H1 (cell line): ENCODE measurements at regions not wholly inside any gene's neighbourhood (a gene's known extent, or its start where the extent isn't known, plus 50 kb on each side); places are given as distances from the start of the nearest gene placed in this dataset.

Experiments
- CTCF ChIA-PET: fragments of 300-600 bp; sonication (Branson Sonifier 250); formaldehyde crosslinking; loops from one replicate; lab custom pipeline; 2021; ENCODE audit not compliant: partially characterized antibody; lab: Charles Lee
- POLR2A ChIA-PET: fragments of 300-600 bp; sonication (Branson Sonifier 250); formaldehyde crosslinking; loops from one replicate; lab custom pipeline; 2021; ENCODE audit warnings: inconsistent platforms; ENCODE audit not compliant: partially characterized antibody; lab: Charles Lee
- DNase-seq, 2 experiments: peaks; one replicate each; pipeline versions ENCODE4 v3.0.0 to v3.0.0-alpha.2; 2010 to 2022; ENCODE audit warnings: low spot score in 2 of 2, low read depth in 1 of 2, mixed read lengths in 1 of 2
- FAIRE-seq: peaks from 2 replicates; lab custom pipeline; 2011; peaks lifted over from hg19 to GRCh38; lab: Jason Lieb, UNC
- H2AFZ ChIP-seq: 2 replicates; pipeline ENCODE4 v1.8.1; 2012; ENCODE audit warnings: low read length, inconsistent platforms
- H2AK5ac ChIP-seq: 2 replicates; pipeline ENCODE4 v1.6.1; 2013; ENCODE audit warnings: low read depth, low read length
- H2BK120ac ChIP-seq: replicated peaks from 2 replicates; pipeline ENCODE3; 2013; ENCODE audit warnings: low read depth, low read length, inconsistent platforms
- H2BK12ac ChIP-seq: 2 replicates; pipeline ENCODE4 v1.6.1; 2013; ENCODE audit warnings: low read depth, low read length
- H2BK15ac ChIP-seq: 2 replicates; pipeline ENCODE4 v1.6.1; 2013; ENCODE audit warnings: low read length
- H2BK20ac ChIP-seq: 2 replicates; pipeline ENCODE4 v1.6.1; 2013; ENCODE audit warnings: low read length
- H2BK5ac ChIP-seq: 2 replicates; pipeline ENCODE4 v1.6.1; 2013; ENCODE audit warnings: low read depth, low read length
- H3K14ac ChIP-seq: 2 replicates; pipeline ENCODE4 v1.6.1; 2013; ENCODE audit warnings: inconsistent platforms; ENCODE audit not compliant: insufficient read length
- H3K18ac ChIP-seq: 2 replicates; pipeline ENCODE4 v1.6.1; 2013; ENCODE audit warnings: low read length; ENCODE audit errors: extremely low read depth
- H3K23ac ChIP-seq: 2 replicates; pipeline ENCODE4 v1.6.1; 2013; ENCODE audit warnings: inconsistent platforms; ENCODE audit not compliant: insufficient read length
- H3K23me2 ChIP-seq: 2 replicates; pipeline ENCODE4 v1.6.1; 2013; ENCODE audit warnings: low read depth, low read length
- H3K27ac ChIP-seq: 2 replicates; pipeline ENCODE4 v1.6.1; 2011; ENCODE audit warnings: low read depth, low read length, inconsistent platforms
- H3K27me3 ChIP-seq, 4 experiments: replicated peaks in 1 of 4; 1 replicate in 1 of 4; 2 replicates in 3 of 4; pipeline versions ENCODE4 v1.6.1 to v1.8.1; 2011 to 2013; ENCODE audit warnings: low read length in 3 of 4, mild to moderate bottlenecking in 3 of 4, inconsistent platforms in 2 of 4, mixed read lengths in 2 of 4, moderate library complexity in 1 of 4; ENCODE audit not compliant: control insufficient read depth in 3 of 4, insufficient read depth in 3 of 4; ENCODE audit errors: extremely low read depth in 1 of 4
- H3K36me3 ChIP-seq, 4 experiments: 2 replicates each; pipeline versions ENCODE4 v1.6.1 to v1.8.1; 2011 to 2013; ENCODE audit warnings: mild to moderate bottlenecking in 4 of 4, low read length in 3 of 4, moderate library complexity in 2 of 4, control low read depth in 1 of 4, inconsistent platforms in 1 of 4; ENCODE audit not compliant: insufficient read depth in 4 of 4, control insufficient read depth in 2 of 4
- H3K4ac ChIP-seq: replicated peaks from 2 replicates; pipeline ENCODE3; 2013; ENCODE audit warnings: low read length, low read depth, mixed read lengths, inconsistent platforms; ENCODE audit not compliant: insufficient read length
- H3K4me1 ChIP-seq, 4 experiments: replicated peaks in 1 of 4; 1 replicate in 1 of 4; 2 replicates in 3 of 4; pipeline versions ENCODE4 v1.6.1 to v1.8.1; 2011 to 2013; ENCODE audit warnings: low read length in 3 of 4, inconsistent platforms in 2 of 4, mixed read lengths in 1 of 4; ENCODE audit not compliant: insufficient read depth in 4 of 4, control insufficient read depth in 3 of 4
- H3K4me2 ChIP-seq, 2 experiments: 2 replicates each; pipeline versions ENCODE4 v1.6.1 to v1.8.1; 2011 to 2013; ENCODE audit warnings: low read depth in 2 of 2, low read length in 2 of 2, control low read depth in 1 of 2, inconsistent platforms in 1 of 2, mild to moderate bottlenecking in 1 of 2; ENCODE audit not compliant: insufficient read depth in 1 of 2
- H3K4me3 ChIP-seq, 4 experiments: fragments of 200-600, 300-600 bp in 1 of 4; sonication (generic), shearing (Covaris generic), sonication (Bioruptor Twin) in 1 of 4; 2 replicates each; pipeline versions ENCODE4 v1.5.1 to v1.8.1; 2011 to 2016; ENCODE audit warnings: low read length in 4 of 4, low read depth in 3 of 4, control low read depth in 2 of 4, inconsistent platforms in 2 of 4, mild to moderate bottlenecking in 2 of 4, mixed read lengths in 1 of 4, moderate library complexity in 1 of 4; ENCODE audit not compliant: insufficient read depth in 2 of 4; ENCODE audit errors: extremely low read depth in 1 of 4
- H3K56ac ChIP-seq: replicated peaks from 2 replicates; pipeline ENCODE3; 2013; ENCODE audit warnings: low read depth, mild to moderate bottlenecking, mixed read lengths, low read length, inconsistent platforms; ENCODE audit not compliant: insufficient read length
- H3K79me1 ChIP-seq: 2 replicates; pipeline ENCODE4 v1.6.1; 2013; ENCODE audit warnings: low read depth, low read length, control low read depth
- H3K79me2 ChIP-seq, 2 experiments: 2 replicates each; pipeline versions ENCODE4 v1.6.1 to v1.8.1; 2012 to 2013; ENCODE audit warnings: low read length in 2 of 2, mild to moderate bottlenecking in 2 of 2, inconsistent platforms in 1 of 2; ENCODE audit not compliant: insufficient read depth in 2 of 2, control insufficient read depth in 1 of 2
- H3K9ac ChIP-seq, 4 experiments: replicated peaks in 1 of 4; 1 replicate in 1 of 4; 2 replicates in 3 of 4; pipeline versions ENCODE4 v1.6.1 to v1.8.1; 2011 to 2013; ENCODE audit warnings: low read depth in 3 of 4, low read length in 3 of 4, control low read depth in 2 of 4, mild to moderate bottlenecking in 2 of 4, moderate library complexity in 2 of 4, inconsistent platforms in 1 of 4; ENCODE audit errors: extremely low read depth in 1 of 4
- H3K9me3 ChIP-seq, 2 experiments: 2 replicates each; pipeline versions ENCODE4 v1.6.1 to v1.8.1; 2012 to 2013; ENCODE audit warnings: mild to moderate bottlenecking in 2 of 2, moderate library complexity in 2 of 2, control low read depth in 1 of 2, inconsistent platforms in 1 of 2, low read depth in 1 of 2, low read length in 1 of 2, mixed read lengths in 1 of 2; ENCODE audit not compliant: insufficient read depth in 2 of 2
- H4K20me1 ChIP-seq, 2 experiments: replicated peaks in 1 of 2; 2 replicates each; pipeline versions ENCODE3 to v1.8.1; 2011 to 2013; ENCODE audit warnings: inconsistent platforms in 2 of 2, low read length in 2 of 2, mild to moderate bottlenecking in 1 of 2; ENCODE audit not compliant: insufficient read depth in 2 of 2, control insufficient read depth in 1 of 2
- H4K5ac ChIP-seq: 2 replicates; pipeline ENCODE4 v1.6.1; 2013; ENCODE audit warnings: low read length, low read depth, mixed read lengths, inconsistent platforms; ENCODE audit not compliant: insufficient read length
- H4K8ac ChIP-seq: 2 replicates; pipeline ENCODE4 v1.8.0; 2013; ENCODE audit warnings: mild to moderate bottlenecking, moderate library complexity, low read length, inconsistent platforms; ENCODE audit not compliant: insufficient read depth; ENCODE audit errors: extremely low read depth
- H4K91ac ChIP-seq: replicated peaks from 2 replicates; pipeline ENCODE3; 2013; ENCODE audit warnings: low read length, mixed read lengths, inconsistent platforms; ENCODE audit not compliant: insufficient read length
- BRCA1 ChIP-seq: IDR thresholded peaks from 2 replicates; pipeline ENCODE4 v1.6.1; 2012; ENCODE audit warnings: low read depth, low read length, improper control_type of control experiment
- CEBPB ChIP-seq: IDR thresholded peaks from 2 replicates; pipeline ENCODE4 v1.6.1; 2012; ENCODE audit warnings: low read depth, low read length
- CHD1 ChIP-seq: IDR thresholded peaks from 2 replicates; pipeline ENCODE4 v1.6.1; 2012; ENCODE audit warnings: low read depth, low read length, improper control_type of control experiment
- EZH2 ChIP-seq: fragments of 200-600 bp; sonication (generic); IDR thresholded peaks from 2 replicates; pipeline ENCODE4 v1.7.1; 2012; ENCODE audit warnings: low read depth, mild to moderate bottlenecking, moderate library complexity, low read length, inconsistent platforms; ENCODE audit not compliant: severe bottlenecking
- HDAC2 ChIP-seq, 2 experiments: fragments of 300-600 bp in 1 of 2; sonication (generic) in 1 of 2; IDR thresholded peaks; 2 replicates each; pipeline ENCODE4 v1.6.1; 2011 to 2012; ENCODE audit warnings: low read depth in 2 of 2, low read length in 2 of 2, mild to moderate bottlenecking in 2 of 2, moderate library complexity in 2 of 2, borderline replicate concordance in 1 of 2, inconsistent platforms in 1 of 2
- JUND ChIP-seq: IDR thresholded peaks from 2 replicates; pipeline ENCODE4 v1.6.1; 2011; ENCODE audit warnings: mild to moderate bottlenecking, improper control_type of control experiment, low read length
- PHF8 ChIP-seq: fragments of 200-600 bp; sonication (generic); conservative IDR thresholded peaks from 2 replicates; pipeline ENCODE4 v1.7.1; 2012; ENCODE audit warnings: low read depth, mild to moderate bottlenecking, inconsistent platforms, low read length, moderate library complexity
- RAD21 ChIP-seq, 2 experiments: IDR thresholded peaks in 1 of 2; conservative IDR thresholded peaks in 1 of 2; 2 replicates each; pipeline ENCODE4 v1.6.1; 2011; ENCODE audit warnings: low read depth in 2 of 2, low read length in 2 of 2, improper control_type of control experiment in 1 of 2, inconsistent platforms in 1 of 2, mild to moderate bottlenecking in 1 of 2, moderate library complexity in 1 of 2
- WGBS, 2 experiments: shearing (Covaris generic) in 1 of 2; methylation state at CpG; one replicate each; pipeline versions ENCODE4 v1.1.6 to v1.1.7; 2013 to 2015; ENCODE audit warnings: low lambda C conversion rate in 2 of 2, mixed read lengths in 2 of 2, inconsistent platforms in 1 of 2, low coverage in 1 of 2, missing lambda C conversion rate in 1 of 2; ENCODE audit not compliant: insufficient replicate concordance in 2 of 2, insufficient coverage in 1 of 2, insufficient read length in 1 of 2; ENCODE audit errors: extremely low coverage in 1 of 2, missing lambda C conversion rate in 1 of 2; 5-methylcytosine and 5-hydroxymethylcytosine counted together
- TF ChIP-seq, protein P1 (sequence below): IDR thresholded peaks from 2 replicates; pipeline ENCODE4 v1.6.1; 2012; ENCODE audit warnings: inconsistent platforms
- TF ChIP-seq, protein P2 (sequence below): IDR thresholded peaks from 2 replicates; pipeline ENCODE4 v1.6.1; 2012; ENCODE audit warnings: low read length, inconsistent platforms
- TF ChIP-seq, protein P3 (sequence below): IDR thresholded peaks from 2 replicates; pipeline ENCODE4 v1.6.1; 2011; ENCODE audit warnings: low read length, improper control_type of control experiment

DNA sequence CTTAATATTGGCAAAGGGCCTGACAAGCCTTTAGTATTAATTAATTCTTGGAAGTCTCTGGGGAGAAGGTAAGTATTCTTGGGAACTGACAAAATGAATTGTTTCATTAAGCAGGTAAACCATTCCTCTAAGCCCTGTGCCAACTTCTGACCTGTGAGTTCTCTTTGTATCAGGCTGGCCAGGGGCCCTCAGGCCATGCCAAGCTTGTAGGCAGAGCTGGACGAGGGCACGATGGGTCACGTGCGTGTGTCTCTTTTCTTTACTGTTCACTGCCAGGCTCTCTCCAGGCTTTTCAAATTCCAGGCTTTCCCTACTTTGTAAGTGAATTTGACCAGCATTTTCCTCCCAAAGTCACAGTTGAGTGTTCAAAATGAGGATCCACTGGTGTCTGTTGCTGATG is 112.4 kb downstream of the NRN1 start:
- Histone ChIP-seq H2AK5ac (no peak overlapping the region), H3K27me3 (peaks cover 0 to 3% (median 1%) of the 10 kb centered on the region in 4 experiments; a peak in 2 of 7 replicates), H2AFZ (no peak overlapping the region), H3K4ac (no peak overlapping the region), H2BK5ac (no peak overlapping the region), H3K18ac (no peak overlapping the region), H3K27ac (no peak overlapping the region), H2BK15ac (no peak overlapping the region), H3K56ac (no peak overlapping the region), H3K79me1 (no peaks in the 10 kb centered on the region), H3K9ac (no peak overlapping the region), H2BK12ac (no peak overlapping the region), H3K4me1 (no peaks in the 10 kb centered on the region; a peak in 1 of 7 replicates), H4K91ac (no peak overlapping the region), H3K36me3 (no peaks in the 10 kb centered on the region), H3K79me2 (no peaks in the 10 kb centered on the region; a peak in 1 of 4 replicates), H2BK120ac (no peak overlapping the region), H4K8ac (no peak overlapping the region), H3K23ac (no peak overlapping the region), H4K20me1 (no peaks in the 10 kb centered on the region), H3K4me2 (no peak overlapping the region), H3K4me3 (no peak overlapping the region), H3K14ac (no peak overlapping the region), H4K5ac (no peak overlapping the region), H2BK20ac (no peak overlapping the region), H3K23me2 (no peaks in the 10 kb centered on the region), H3K9me3 (peaks cover 2 to 4% of the 10 kb centered on the region in 2 experiments; a peak in 2 of 4 replicates)
- FAIRE-seq: no peak
- 95% methylated on average over 4 of the region's 4 CpGs; no CpG with 5 or more reads in 1 of the 2 experiments for WGBS, 2 experiments
- POLR2A ChIA-PET: no interaction called here
- DNase-seq: no peak
- CTCF ChIA-PET: no interaction called here
- no peak for TF ChIP-seq RAD21 (IDR thresholded peaks at IDR 0.05 in 1 of 2, conservative IDR thresholded peaks at IDR 0.05 in 1 of 2; ENCODE audit: low read depth in 2 of 2, low read length in 2 of 2)
- no peak for TF ChIP-seq JUND
- TF ChIP-seq BRCA1: no peak
- no peak for TF ChIP-seq HDAC2 (IDR thresholded peaks at IDR 0.05; ENCODE audit: borderline replicate concordance in 1 of 2, low read depth in 2 of 2, low read length in 2 of 2)
- TF ChIP-seq, protein P1, sequence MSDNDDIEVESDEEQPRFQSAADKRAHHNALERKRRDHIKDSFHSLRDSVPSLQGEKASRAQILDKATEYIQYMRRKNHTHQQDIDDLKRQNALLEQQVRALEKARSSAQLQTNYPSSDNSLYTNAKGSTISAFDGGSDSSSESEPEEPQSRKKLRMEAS: no peak
- TF ChIP-seq, protein P2, sequence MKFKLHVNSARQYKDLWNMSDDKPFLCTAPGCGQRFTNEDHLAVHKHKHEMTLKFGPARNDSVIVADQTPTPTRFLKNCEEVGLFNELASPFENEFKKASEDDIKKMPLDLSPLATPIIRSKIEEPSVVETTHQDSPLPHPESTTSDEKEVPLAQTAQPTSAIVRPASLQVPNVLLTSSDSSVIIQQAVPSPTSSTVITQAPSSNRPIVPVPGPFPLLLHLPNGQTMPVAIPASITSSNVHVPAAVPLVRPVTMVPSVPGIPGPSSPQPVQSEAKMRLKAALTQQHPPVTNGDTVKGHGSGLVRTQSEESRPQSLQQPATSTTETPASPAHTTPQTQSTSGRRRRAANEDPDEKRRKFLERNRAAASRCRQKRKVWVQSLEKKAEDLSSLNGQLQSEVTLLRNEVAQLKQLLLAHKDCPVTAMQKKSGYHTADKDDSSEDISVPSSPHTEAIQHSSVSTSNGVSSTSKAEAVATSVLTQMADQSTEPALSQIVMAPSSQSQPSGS: no peak
- TF ChIP-seq EZH2: no peak
- TF ChIP-seq CHD1: no peak
- TF ChIP-seq PHF8: no peak
- TF ChIP-seq, protein P3, sequence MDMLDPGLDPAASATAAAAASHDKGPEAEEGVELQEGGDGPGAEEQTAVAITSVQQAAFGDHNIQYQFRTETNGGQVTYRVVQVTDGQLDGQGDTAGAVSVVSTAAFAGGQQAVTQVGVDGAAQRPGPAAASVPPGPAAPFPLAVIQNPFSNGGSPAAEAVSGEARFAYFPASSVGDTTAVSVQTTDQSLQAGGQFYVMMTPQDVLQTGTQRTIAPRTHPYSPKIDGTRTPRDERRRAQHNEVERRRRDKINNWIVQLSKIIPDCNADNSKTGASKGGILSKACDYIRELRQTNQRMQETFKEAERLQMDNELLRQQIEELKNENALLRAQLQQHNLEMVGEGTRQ: no peak
- TF ChIP-seq CEBPB: no peak
